Psoas muscle (tissue), 7 donors: ENCODE measurements at regions not wholly inside any gene's neighbourhood (a gene's known extent, or its start where the extent isn't known, plus 50 kb on each side); places are given as distances from the start of the nearest gene placed in this dataset.
"Not testable (repeated sequence)": the region's sequence is repeated elsewhere in the genome, so short reads cannot be mapped to it uniquely, and the experiment has no call there.

Source experiments
- ATAC-seq, 4 donors: fragments of 200-7000 bp; cut with Tn5 transposase; one replicate each; pipeline ENCODE4 v1.9.1; 2020; ENCODE audit warnings: moderate library complexity in 3 of 4, mild to moderate bottlenecking in 2 of 4
- DNase-seq, 2 donors: peaks; one replicate each; pipeline ENCODE4 v3.0.0-alpha.2; 2020
- H3K27ac ChIP-seq: fragments of 200-600 bp; one replicate; pipeline ENCODE4 v1.8.0; 2022
- H3K27me3 ChIP-seq, 3 donors: fragments of 200-600 bp in 1 of 3; one replicate each; pipeline versions ENCODE4 v1.6.1 to v1.8.0; 2013 to 2022; ENCODE audit warnings: low read length in 2 of 3, mild to moderate bottlenecking in 2 of 3, moderate library complexity in 1 of 3; ENCODE audit not compliant: insufficient read depth in 3 of 3
- H3K36me3 ChIP-seq, 2 donors: fragments of 200-600 bp in 1 of 2; one replicate each; pipeline versions ENCODE4 v1.6.1 to v1.8.0; 2013 to 2022; ENCODE audit warnings: low read depth in 1 of 2, mild to moderate bottlenecking in 1 of 2, moderate library complexity in 1 of 2; ENCODE audit not compliant: insufficient read depth in 1 of 2
- H3K4me1 ChIP-seq: fragments of 200-600 bp; one replicate; pipeline ENCODE4 v1.8.0; 2022
- H3K4me3 ChIP-seq: fragments of 200-600 bp; one replicate; pipeline ENCODE4 v1.8.0; 2022; ENCODE audit warnings: mild to moderate bottlenecking
- H3K9me3 ChIP-seq: fragments of 200-600 bp; one replicate; pipeline ENCODE4 v1.8.0; 2022
- WGBS, 3 donors: extraction: QIAGEN DNeasy Blood & Tissue Kit; methylation state at CpG; one replicate each; pipeline versions ENCODE4 v1.1.6 to v1.1.7; 2013; 5-methylcytosine and 5-hydroxymethylcytosine counted together
- intact Hi-C, 2 donors: fragments of 100-400 bp; cut with DNase I; formaldehyde crosslinking; loops; one replicate each; pipeline versions ENCODE4 v1.11.0 to v1.14.2; 2022
- TF ChIP-seq, protein P1 (sequence below): fragments of 200-600 bp; IDR thresholded peaks from one replicate; pipeline ENCODE4 v1.8.0; 2022; ENCODE audit warnings: antibody characterized with exemption
- donor health status: healthy with polysubstance abuse.
- donor health status: DM: no; HTN: no; CAD: no; lungs with moderate emphysema.
- donor health status: Bipolar disorder and iron deficiency.
- donor health status: healthy.
- donor health status: DM: yes; HTN: yes; CAD: no.
- donor health status: DM: no; HTN: no; CAD: no.
- donor health status: DM: yes; HTN: yes; CAD: no.

DNA sequence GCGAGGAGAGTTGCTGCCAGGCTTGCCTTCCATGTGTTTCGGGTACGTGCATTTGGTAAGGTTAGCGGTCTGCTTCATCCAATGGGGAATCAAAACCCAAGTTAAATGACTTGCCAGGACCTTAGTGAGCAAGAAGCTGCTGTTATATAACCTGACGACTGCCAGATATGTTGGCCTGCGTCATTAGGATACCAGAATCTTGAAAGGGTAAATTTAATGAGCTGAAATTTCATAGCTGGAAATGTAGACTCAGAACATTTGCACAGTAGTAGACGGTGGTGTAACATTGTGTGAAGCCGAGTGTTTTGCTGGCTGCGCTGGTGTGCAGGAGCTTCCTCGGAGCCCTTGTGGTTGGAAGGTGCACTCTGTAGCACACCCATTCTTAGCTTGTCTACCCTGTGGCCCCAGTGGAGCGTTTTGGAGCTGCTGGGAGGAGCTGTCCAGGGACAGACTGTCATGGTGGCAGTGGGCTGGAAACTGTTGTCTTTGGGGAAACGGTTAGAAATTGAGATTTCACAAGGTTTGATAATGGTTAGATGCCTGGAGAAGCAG lies 66.3 kb upstream of the CRYM start:
- intact Hi-C loops, H3K27me3 ChIP-seq, H3K27ac ChIP-seq, H3K36me3 ChIP-seq, H3K9me3 ChIP-seq, ATAC-seq, H3K4me3 ChIP-seq, DNase-seq, H3K4me1 ChIP-seq: not testable (repeated sequence)
- WGBS, 3 donors: 83 to 93% (median 84%) methylated on average over 11 to 12 of the region's 12 CpGs

DNA sequence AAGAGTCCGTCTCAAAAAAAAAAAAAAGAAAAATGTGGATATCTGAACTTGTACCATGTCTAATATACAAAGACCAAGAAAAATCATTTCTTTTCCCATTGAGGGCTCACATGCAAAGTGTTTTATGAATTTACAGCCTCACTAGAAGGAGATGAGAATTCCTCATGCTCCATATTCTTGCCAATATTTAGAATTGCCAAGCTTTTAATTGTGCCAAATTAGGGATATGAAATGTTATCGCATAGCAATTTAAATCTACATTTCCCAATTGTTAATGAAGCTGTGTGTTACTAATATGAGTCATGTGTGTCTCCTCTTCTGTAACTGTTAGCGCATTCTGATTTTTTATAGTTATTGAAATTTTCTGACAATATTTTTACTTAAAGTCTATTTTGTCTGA lies 63.0 kb upstream of the CRYM start:
- ATAC-seq (no peak), DNase-seq (no peak)
- TF ChIP-seq, protein P1, sequence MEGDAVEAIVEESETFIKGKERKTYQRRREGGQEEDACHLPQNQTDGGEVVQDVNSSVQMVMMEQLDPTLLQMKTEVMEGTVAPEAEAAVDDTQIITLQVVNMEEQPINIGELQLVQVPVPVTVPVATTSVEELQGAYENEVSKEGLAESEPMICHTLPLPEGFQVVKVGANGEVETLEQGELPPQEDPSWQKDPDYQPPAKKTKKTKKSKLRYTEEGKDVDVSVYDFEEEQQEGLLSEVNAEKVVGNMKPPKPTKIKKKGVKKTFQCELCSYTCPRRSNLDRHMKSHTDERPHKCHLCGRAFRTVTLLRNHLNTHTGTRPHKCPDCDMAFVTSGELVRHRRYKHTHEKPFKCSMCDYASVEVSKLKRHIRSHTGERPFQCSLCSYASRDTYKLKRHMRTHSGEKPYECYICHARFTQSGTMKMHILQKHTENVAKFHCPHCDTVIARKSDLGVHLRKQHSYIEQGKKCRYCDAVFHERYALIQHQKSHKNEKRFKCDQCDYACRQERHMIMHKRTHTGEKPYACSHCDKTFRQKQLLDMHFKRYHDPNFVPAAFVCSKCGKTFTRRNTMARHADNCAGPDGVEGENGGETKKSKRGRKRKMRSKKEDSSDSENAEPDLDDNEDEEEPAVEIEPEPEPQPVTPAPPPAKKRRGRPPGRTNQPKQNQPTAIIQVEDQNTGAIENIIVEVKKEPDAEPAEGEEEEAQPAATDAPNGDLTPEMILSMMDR: no peak
- H3K9me3 ChIP-seq: no peaks in the 10 kb centered on the region
- no peaks in the 10 kb centered on the region for H3K27me3 ChIP-seq
- intact Hi-C loops: no loop called here
- WGBS, 3 donors: 68 to 84% (median 76%) methylated on average over 3 of the region's 3 CpGs
- no peak overlapping the region for H3K27ac ChIP-seq
- no peaks in the 10 kb centered on the region for H3K36me3 ChIP-seq
- H3K4me1 ChIP-seq: no peaks in the 10 kb centered on the region
- no peak overlapping the region for H3K4me3 ChIP-seq

DNA sequence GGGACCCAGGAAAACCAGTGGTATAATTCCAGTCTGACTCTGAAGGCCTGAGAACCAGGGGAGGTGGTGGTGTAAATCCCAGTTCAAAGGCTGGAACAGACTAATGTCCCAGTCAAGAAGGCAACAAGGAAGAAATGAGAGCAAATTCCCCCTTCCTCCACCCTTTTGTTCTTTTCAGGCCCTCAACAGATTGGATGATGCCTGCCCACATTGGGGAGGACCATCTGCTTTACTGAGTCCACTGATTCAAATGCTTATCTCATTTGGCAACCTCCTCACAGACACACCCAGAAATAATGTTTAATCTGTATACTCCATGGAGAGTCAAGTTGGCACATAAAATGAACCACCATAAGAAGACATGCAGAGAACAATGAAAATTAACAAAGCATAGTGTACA lies 61.9 kb upstream of the CRYM start:
- H3K36me3 ChIP-seq: no peaks in the 10 kb centered on the region
- no peaks in the 10 kb centered on the region for H3K4me1 ChIP-seq
- no peak for DNase-seq
- ATAC-seq: no peak
- intact Hi-C loops: no loop called here
- no peak overlapping the region for H3K27ac ChIP-seq
- H3K4me3 ChIP-seq: no peak overlapping the region
- H3K9me3 ChIP-seq: no peaks in the 10 kb centered on the region
- TF ChIP-seq, protein P1: no peak
- H3K27me3 ChIP-seq: no peaks in the 10 kb centered on the region

DNA sequence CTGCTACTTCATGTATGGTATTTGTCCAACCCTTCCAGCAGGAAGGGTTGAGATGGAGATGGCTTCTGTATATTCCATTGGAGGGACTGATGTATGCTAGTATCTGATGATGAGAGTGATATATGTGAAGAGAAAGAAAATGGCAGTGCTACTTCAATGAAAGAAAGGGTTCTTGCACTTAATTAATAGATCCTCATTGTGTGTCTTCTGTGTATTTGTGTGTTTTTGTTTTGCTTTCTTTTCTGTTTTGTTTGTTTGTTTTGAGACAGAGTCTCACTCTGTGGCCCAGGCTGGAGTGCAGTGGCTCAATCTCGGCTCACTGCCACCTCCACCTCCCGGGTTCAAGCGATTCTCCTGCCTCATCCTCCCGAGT lies 61.2 kb upstream of the CRYM start:
- Histone ChIP-seq H3K9me3 (no peaks in the 10 kb centered on the region), H3K27ac (no peak overlapping the region), H3K4me1 (no peaks in the 10 kb centered on the region), H3K36me3 (no peaks in the 10 kb centered on the region), H3K27me3 (no peaks in the 10 kb centered on the region), H3K4me3 (no peak overlapping the region)
- no peak for ATAC-seq
- intact Hi-C loops: no loop called here
- TF ChIP-seq, protein P1: no peak
- DNase-seq: no peak
- 82 to 83% (median 82%) methylated on average over 4 of the region's 4 CpGs for WGBS, 3 donors

DNA sequence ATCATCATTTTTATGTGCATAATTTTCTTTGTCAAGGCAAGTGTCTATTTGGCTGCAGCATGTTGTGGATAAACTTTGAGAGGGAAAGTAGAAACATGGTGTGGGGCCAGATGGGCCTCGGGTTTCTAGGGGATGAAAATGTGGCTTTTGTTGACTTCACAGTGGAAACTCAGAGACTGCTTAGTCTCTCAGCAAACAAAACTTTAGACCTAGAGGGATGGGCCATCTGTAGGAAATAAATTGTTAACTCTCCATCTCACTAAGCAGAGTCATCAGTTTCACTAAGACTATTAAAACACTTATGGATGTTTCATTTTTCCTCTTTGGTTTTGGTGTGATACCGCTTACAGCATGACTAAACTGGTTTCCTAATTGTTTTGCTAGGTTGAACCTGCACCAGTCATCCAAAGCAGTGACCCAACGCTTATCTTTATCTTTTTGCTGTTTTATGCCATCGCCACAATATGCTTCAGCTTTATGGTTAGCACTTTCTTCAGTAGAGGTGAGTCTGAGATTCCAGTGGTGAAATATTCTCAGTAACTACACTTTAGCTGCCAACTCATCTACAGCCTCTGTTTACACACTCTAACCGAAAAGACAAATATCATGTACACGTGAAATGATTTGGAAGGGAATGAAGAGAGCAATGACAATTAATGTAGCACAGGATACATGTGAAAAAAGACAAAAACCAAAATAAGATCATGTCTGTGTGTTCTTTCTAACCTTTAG lies 60.6 kb upstream of the CRYM start:
- TF ChIP-seq, protein P1: no peak
- intact Hi-C loops: no loop called here
- Histone ChIP-seq H3K9me3 (no peaks in the 10 kb centered on the region), H3K36me3 (no peaks in the 10 kb centered on the region), H3K4me1 (no peaks in the 10 kb centered on the region), H3K27ac (no peak overlapping the region), H3K4me3 (no peak overlapping the region), H3K27me3 (no peaks in the 10 kb centered on the region)
- ATAC-seq: no peak
- no peak for DNase-seq
- 86 to 92% (median 89%) methylated on average over 6 of the region's 6 CpGs for WGBS, 3 donors
